Esophagus squamous epithelium (tissue), 5 donors: ENCODE measurements at regions not wholly inside any gene's neighbourhood (a gene's known extent, or its start where the extent isn't known, plus 50 kb on each side); places are given as distances from the start of the nearest gene placed in this dataset.
A peak's percentile ranks its signal among the peaks of the same experiment; 100 is the strongest.

ENCODE experiments used
- DNase-seq: peaks from one replicate; lab custom pipeline; 2025; lab: John Stamatoyannopoulos, UW
- H3K27ac ChIP-seq, 4 donors: fragments of 200-600 bp; sonication (generic); one replicate each; pipeline ENCODE4 v1.5.1; 2016 to 2019; ENCODE audit warnings: mild to moderate bottlenecking in 1 of 4
- H3K27me3 ChIP-seq, 4 donors: fragments of 200-600 bp; sonication (generic); 1 replicate in 3 of 4; 2 replicates in 1 of 4; pipeline versions ENCODE4 v1.5.1 to v1.6.0; 2017 to 2021; ENCODE audit warnings: antibody characterized with exemption in 1 of 4
- H3K36me3 ChIP-seq, 3 donors: fragments of 200-600 bp; sonication (generic); one replicate each; pipeline ENCODE4 v1.5.1; 2016 to 2019
- H3K4me1 ChIP-seq, 3 donors: fragments of 200-600 bp; sonication (generic); one replicate each; pipeline ENCODE4 v1.5.1; 2017 to 2019
- H3K4me3 ChIP-seq, 4 donors: fragments of 200-600 bp; sonication (generic); 1 replicate in 3 of 4; 2 replicates in 1 of 4; pipeline ENCODE4 v1.5.1; 2016 to 2019; ENCODE audit warnings: mild to moderate bottlenecking in 2 of 4, moderate library complexity in 1 of 4
- H3K9me3 ChIP-seq, 3 donors: fragments of 200-600 bp; sonication (generic); one replicate each; pipeline ENCODE4 v1.5.1; 2016 to 2019
- CTCF ChIP-seq, 6 experiments: fragments of 450-650 bp in 4 of 6; fragments of 200-600 bp in 2 of 6; sonication (generic) in 2 of 6; IDR thresholded peaks; one replicate each; pipeline ENCODE4 v1.5.1; 2016 to 2019; ENCODE audit warnings: antibody characterized with exemption in 6 of 6, mild to moderate bottlenecking in 4 of 6, moderate library complexity in 4 of 6
- POLR2A ChIP-seq, 4 donors: fragments of 450-650 bp; IDR thresholded peaks; one replicate each; pipeline ENCODE4 v1.6.1; 2017; ENCODE audit warnings: antibody characterized with exemption in 4 of 4, mild to moderate bottlenecking in 4 of 4, moderate library complexity in 3 of 4
- WGBS, 2 donors: methylation state at CpG; one replicate each; pipeline ENCODE4 v1.1.5; 2018; 5-methylcytosine and 5-hydroxymethylcytosine counted together
- intact Hi-C: fragments of 100-400 bp; cut with DNase I; formaldehyde crosslinking; loops from one replicate; pipeline ENCODE4 v1.15.0; 2022
- donor health status: DM: yes; HTN: yes; CAD: no.

- Histone ChIP-seq H3K27me3 (peaks cover 0 to 14% (median 0%) of the 10 kb centered on the region in 4 donors), H3K4me3 (no peak overlapping the region), H3K36me3 (no peaks in the 10 kb centered on the region), H3K27ac (no peak overlapping the region), H3K9me3 (peaks cover 0 to 14% (median 0%) of the 10 kb centered on the region in 3 donors), H3K4me1 (no peaks in the 10 kb centered on the region)
- intact Hi-C loops, result no loop called here
- whole genome bisulfite sequencing, 2 donors, result 80 to 100% methylated on average over 1 of the region's 1 CpG
- TF ChIP-seq CTCF (IDR thresholded peaks at IDR 0.05) (no peak), POLR2A (IDR thresholded peaks at IDR 0.05) (no peak)
- no peak for DNase-seq
Measured at GRCh38 chr5:10166392-10166791, 83.3 kb downstream of the ATPSCKMT start.

- TF ChIP-seq POLR2A (IDR thresholded peaks at IDR 0.05), result no peak
- no peak for TF ChIP-seq CTCF (IDR thresholded peaks at IDR 0.05)
- peaks cover 0 to 28% (median 0%) of the 10 kb centered on the region in 4 donors for H3K27me3 ChIP-seq
- DNase-seq, result no peak
- WGBS, 2 donors, result 43 to 51% methylated on average over 5 of the region's 5 CpGs
- no peak overlapping the region for H3K4me3 ChIP-seq
- intact Hi-C loops, result no loop called here
- no peaks in the 10 kb centered on the region for H3K36me3 ChIP-seq
- no peak overlapping the region for H3K27ac ChIP-seq
- peaks cover 0 to 6% (median 0%) of the 10 kb centered on the region in 3 donors for H3K4me1 ChIP-seq
- H3K9me3 ChIP-seq, result peaks cover 0 to 14% (median 0%) of the 10 kb centered on the region in 3 donors
Measured at GRCh38 chr5:10162468-10162867, 87.2 kb downstream of the ATPSCKMT start.

- Histone ChIP-seq H3K36me3 (no peaks in the 10 kb centered on the region), H3K9me3 (peaks cover 0 to 14% (median 0%) of the 10 kb centered on the region in 3 donors), H3K27ac (no peak overlapping the region), H3K27me3 (peaks cover 0 to 28% (median 0%) of the 10 kb centered on the region in 4 donors), H3K4me3 (no peak overlapping the region), H3K4me1 (peaks cover 0 to 12% (median 0%) of the 10 kb centered on the region in 3 donors)
- no peak for DNase-seq
- no peak for TF ChIP-seq POLR2A (IDR thresholded peaks at IDR 0.05)
- TF ChIP-seq CTCF (IDR thresholded peaks at IDR 0.05), result no peak
- intact Hi-C loops, result no loop called here
- whole genome bisulfite sequencing, 2 donors, result 67 to 86% methylated on average over 2 to 3 of the region's 3 CpGs
Measured at GRCh38 chr5:10161778-10162177, 87.9 kb downstream of the ATPSCKMT start.

- Histone ChIP-seq H3K4me3 (no peak overlapping the region), H3K36me3 (no peaks in the 10 kb centered on the region), H3K9me3 (peaks cover 0 to 5% (median 0%) of the 10 kb centered on the region in 3 donors), H3K4me1 (peaks cover 0 to 17% (median 0%) of the 10 kb centered on the region in 3 donors), H3K27ac (no peak overlapping the region), H3K27me3 (peaks cover 0 to 28% (median 0%) of the 10 kb centered on the region in 4 donors)
- 73 to 77% methylated on average over 3 of the region's 3 CpGs for WGBS, 2 donors
- no peak for DNase-seq
- intact Hi-C loops, result no loop called here
- no peak for TF ChIP-seq CTCF (IDR thresholded peaks at IDR 0.05)
- TF ChIP-seq POLR2A (IDR thresholded peaks at IDR 0.05), result no peak
Measured at GRCh38 chr5:10160241-10160640, 89.4 kb downstream of the ATPSCKMT start.

- Histone ChIP-seq H3K27ac (no peak overlapping the region), H3K9me3 (peaks cover 0 to under 1% (median 0%) of the 10 kb centered on the region in 3 donors), H3K4me1 (peaks cover 0 to 17% (median 0%) of the 10 kb centered on the region in 3 donors), H3K36me3 (no peaks in the 10 kb centered on the region), H3K27me3 (peaks cover 0 to 28% (median 0%) of the 10 kb centered on the region in 4 donors), H3K4me3 (no peak overlapping the region)
- intact Hi-C loops, result no loop called here
- TF ChIP-seq CTCF (IDR thresholded peaks at IDR 0.05) (peak in 1 of 6 experiments; percentile 14), POLR2A (IDR thresholded peaks at IDR 0.05) (no peak)
- DNase-seq, result no peak
Measured at GRCh38 chr5:10158886-10159285, 90.8 kb downstream of the ATPSCKMT start.
